HEK293T (cell line): ENCODE measurements at regions not wholly inside any gene's neighbourhood (a gene's known extent, or its start where the extent isn't known, plus 50 kb on each side); places are given as distances from the start of the nearest gene placed in this dataset.

Experiments used
- FOXA1 ChIP-seq: fragments of 450-650 bp; IDR thresholded peaks from 2 replicates; pipeline ENCODE4 v1.6.1; 2016; ENCODE audit warnings: mild to moderate bottlenecking
- TARDBP ChIP-seq: fragments of 450-650 bp; IDR thresholded peaks from 2 replicates; pipeline ENCODE4 v1.6.1; 2016

DNA sequence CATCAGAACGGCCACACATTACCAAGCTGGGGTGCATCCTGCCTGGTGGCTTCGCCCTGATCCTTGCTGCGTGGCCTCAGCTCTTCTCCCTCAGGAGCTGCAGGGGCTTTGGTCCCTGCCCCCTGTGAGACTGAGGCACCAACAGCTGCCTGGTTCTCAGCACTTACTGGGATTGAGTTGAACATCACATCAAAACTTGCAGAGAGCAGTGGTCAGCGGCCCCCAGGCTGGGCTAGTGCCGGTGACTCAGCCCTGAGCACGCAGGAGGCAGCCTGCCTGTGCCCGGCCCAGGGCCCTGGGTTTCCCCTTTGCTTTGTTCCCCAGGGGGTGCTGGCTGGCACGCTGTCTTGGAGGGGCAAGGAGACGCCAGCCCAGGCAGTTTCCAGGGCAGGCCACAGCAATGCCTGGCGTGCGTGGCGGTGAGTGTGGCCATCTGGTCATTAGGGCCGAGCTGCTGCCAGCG, 63.3 kb downstream of the DLL1 start:
- no peak for TF ChIP-seq TARDBP
- TF ChIP-seq FOXA1 = no peak
